Neuronal stem cell (in vitro differentiated cells): ENCODE measurements at regions not wholly inside any gene's neighbourhood (a gene's known extent, or its start where the extent isn't known, plus 50 kb on each side); places are given as distances from the start of the nearest gene placed in this dataset.
A peak's percentile ranks its signal among the peaks of the same experiment; 100 is the strongest.
"Not testable (repeated sequence)": the region's sequence is repeated elsewhere in the genome, so short reads cannot be mapped to it uniquely, and the experiment has no call there.

ENCODE experiments used
- DNase-seq: peaks from one replicate; pipeline ENCODE4 v3.0.0-alpha.2; 2013; ENCODE audit warnings: low spot score
- H2AFZ ChIP-seq: one replicate; pipeline ENCODE4 v1.6.1; 2013; ENCODE audit warnings: mild to moderate bottlenecking, low read length, inconsistent platforms
- H2AK5ac ChIP-seq: 2 replicates; pipeline ENCODE4 v1.6.1; 2013; ENCODE audit warnings: low read depth, mild to moderate bottlenecking, inconsistent platforms, low read length, moderate library complexity, mixed read lengths
- H2BK120ac ChIP-seq: 2 replicates; pipeline ENCODE4 v1.6.1; 2013; ENCODE audit warnings: low read depth, mild to moderate bottlenecking, inconsistent platforms, low read length, moderate library complexity, mixed read lengths
- H2BK12ac ChIP-seq: one replicate; pipeline ENCODE4 v1.6.1; 2013; ENCODE audit warnings: low read length, inconsistent platforms
- H2BK15ac ChIP-seq: 2 replicates; pipeline ENCODE4 v1.6.1; 2013; ENCODE audit warnings: mild to moderate bottlenecking, low read length, inconsistent platforms, mixed read lengths
- H2BK5ac ChIP-seq: one replicate; pipeline ENCODE4 v1.6.1; 2013; ENCODE audit warnings: inconsistent platforms, mild to moderate bottlenecking, low read length, moderate library complexity
- H3K14ac ChIP-seq: one replicate; pipeline ENCODE4 v1.6.1; 2013; ENCODE audit warnings: low read length, inconsistent platforms
- H3K18ac ChIP-seq: 2 replicates; pipeline ENCODE4 v1.6.1; 2013; ENCODE audit warnings: low read length, inconsistent platforms
- H3K23ac ChIP-seq: 2 replicates; pipeline ENCODE4 v1.6.1; 2013; ENCODE audit warnings: low read depth, mild to moderate bottlenecking, mixed read lengths, low read length, inconsistent platforms; ENCODE audit not compliant: poor library complexity
- H3K27ac ChIP-seq: replicated peaks from 3 replicates; pipeline ENCODE4 v1.5.1; 2013; ENCODE audit warnings: low read length, inconsistent platforms
- H3K27me3 ChIP-seq, 3 experiments: 2 replicates each; pipeline ENCODE4 v1.6.1; 2013; ENCODE audit warnings: low read length in 3 of 3, mild to moderate bottlenecking in 2 of 3, inconsistent platforms in 1 of 3, low read depth in 1 of 3, mixed read lengths in 1 of 3, moderate library complexity in 1 of 3; ENCODE audit not compliant: control insufficient read depth in 3 of 3, insufficient read depth in 3 of 3
- H3K36me3 ChIP-seq, 2 donors: replicated peaks in 1 of 2; 2 replicates each; pipeline ENCODE4 v1.6.1; 2013; ENCODE audit warnings: low read length in 2 of 2; ENCODE audit not compliant: control insufficient read depth in 2 of 2, insufficient read depth in 2 of 2
- H3K4ac ChIP-seq: 2 replicates; pipeline ENCODE4 v1.6.1; 2013; ENCODE audit warnings: inconsistent platforms, mild to moderate bottlenecking, low read length, moderate library complexity
- H3K4me1 ChIP-seq, 2 donors: 1 replicate in 1 of 2; 2 replicates in 1 of 2; pipeline ENCODE4 v1.6.1; 2013; ENCODE audit warnings: low read length in 2 of 2, low read depth in 1 of 2; ENCODE audit not compliant: control insufficient read depth in 2 of 2, insufficient read depth in 1 of 2
- H3K4me2 ChIP-seq: one replicate; pipeline ENCODE4 v1.6.1; 2013; ENCODE audit warnings: mild to moderate bottlenecking, low read length, inconsistent platforms; ENCODE audit not compliant: insufficient read depth, poor library complexity, severe bottlenecking
- H3K4me3 ChIP-seq, 2 donors: 2 replicates each; pipeline ENCODE4 v1.5.1; 2013; ENCODE audit warnings: low read length in 2 of 2, mild to moderate bottlenecking in 2 of 2, inconsistent platforms in 1 of 2, moderate library complexity in 1 of 2
- H3K79me1 ChIP-seq: one replicate; pipeline ENCODE4 v1.6.1; 2013; ENCODE audit warnings: low read depth, mild to moderate bottlenecking, inconsistent platforms, low read length, moderate library complexity
- H3K9ac ChIP-seq: one replicate; pipeline ENCODE4 v1.6.1; 2013; ENCODE audit warnings: mild to moderate bottlenecking, low read depth, low read length, inconsistent platforms; ENCODE audit not compliant: poor library complexity
- H3K9me3 ChIP-seq, 2 donors: replicated peaks in 1 of 2; 2 replicates each; pipeline versions ENCODE3 to v1.6.1; 2013; ENCODE audit warnings: low read length in 2 of 2, mild to moderate bottlenecking in 2 of 2, inconsistent platforms in 1 of 2, low read depth in 1 of 2, mixed read lengths in 1 of 2, moderate library complexity in 1 of 2; ENCODE audit not compliant: control insufficient read depth in 2 of 2, insufficient read depth in 1 of 2
- H4K8ac ChIP-seq: one replicate; pipeline ENCODE4 v1.6.1; 2013; ENCODE audit warnings: low read depth, mild to moderate bottlenecking, inconsistent platforms, low read length, moderate library complexity
- H4K91ac ChIP-seq: one replicate; pipeline ENCODE4 v1.6.1; 2013; ENCODE audit warnings: low read length, low read depth, mild to moderate bottlenecking, inconsistent platforms; ENCODE audit not compliant: poor library complexity
- WGBS, 2 donors: extraction: QIAGEN DNeasy Blood & Tissue Kit; methylation state at CpG; one replicate each; pipeline ENCODE4 v1.1.7; 2013; ENCODE audit warnings: missing lambda C conversion rate in 2 of 2, mixed read lengths in 1 of 2; ENCODE audit not compliant: insufficient read length in 2 of 2, insufficient replicate concordance in 1 of 2; ENCODE audit errors: extremely low coverage in 2 of 2; 5-methylcytosine and 5-hydroxymethylcytosine counted together

- not testable (repeated sequence) for H3K27ac ChIP-seq, DNase-seq
These were observed 90.7 kb upstream of the DRD5 start for GRCh38 chr4:9690636-9691237.

DNA sequence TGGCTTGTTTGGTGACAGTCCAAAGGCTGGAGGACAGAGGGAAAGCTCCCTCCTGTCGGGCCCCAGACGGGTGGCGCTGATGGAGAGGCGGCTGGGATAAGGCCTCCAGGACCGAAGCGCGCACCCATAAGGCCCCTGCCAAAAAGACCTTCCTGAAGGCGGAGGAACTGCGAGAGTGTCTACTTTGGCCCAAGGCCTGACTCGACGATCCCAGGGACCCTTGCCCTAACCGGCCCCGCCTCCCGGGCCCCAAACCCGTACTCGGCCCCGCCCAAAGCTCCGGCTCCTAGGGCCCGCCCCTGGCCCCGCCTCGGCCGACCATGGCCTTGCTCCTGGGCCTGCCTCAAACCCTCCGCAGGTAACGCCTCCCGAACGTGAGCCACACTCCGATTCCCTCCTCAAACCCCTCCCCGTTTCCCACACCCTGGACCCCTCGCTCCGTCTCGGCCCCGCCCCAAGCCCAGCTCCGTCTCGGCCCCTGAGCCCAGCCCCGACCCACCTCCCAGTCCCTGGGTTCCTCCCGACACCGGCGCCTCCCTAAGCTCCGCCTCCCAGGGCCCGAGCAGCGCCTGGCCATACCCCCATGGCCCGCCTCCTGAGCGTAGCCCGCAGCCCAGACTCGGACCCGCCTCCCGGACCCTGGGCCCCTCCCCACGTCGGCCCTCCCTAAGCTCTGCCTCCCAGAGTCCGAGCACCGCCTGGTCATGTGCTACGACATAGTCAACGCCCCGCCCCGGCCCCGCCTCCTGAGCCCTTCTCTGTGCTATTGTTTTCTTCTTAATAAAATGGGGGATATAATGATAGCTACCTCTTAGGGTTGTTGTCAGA is 90.0 kb upstream of the DRD5 start:
- Histone ChIP-seq H3K4me3 (peak overlapping the region; percentile 45 to 86), H4K91ac (no peak overlapping the region), H3K36me3 (no peaks in the 10 kb centered on the region), H3K14ac (no peak overlapping the region), H3K27me3 (no peaks in the 10 kb centered on the region), H2AK5ac (no peak overlapping the region), H3K9me3 (no peaks in the 10 kb centered on the region), H2BK12ac (no peak overlapping the region), H3K4ac (no peak overlapping the region), H3K18ac (peak overlapping the region; percentile 48), H2BK15ac (no peak overlapping the region), H3K27ac (no peak overlapping the region), H3K23ac (no peak overlapping the region), H3K4me2 (peak overlapping the region; percentile 58), H3K9ac (no peak overlapping the region), H3K79me1 (no peaks in the 10 kb centered on the region), H3K4me1 (peaks cover 0 to 1% of the 10 kb centered on the region in 2 donors), H2AFZ (peak overlapping the region; percentile 93), H2BK5ac (no peak overlapping the region), H4K8ac (no peak overlapping the region), H2BK120ac (no peak overlapping the region)
- DNase-seq = peak; percentile 88
- WGBS, 2 donors = no CpG with 5 or more reads among the region's 56 CpGs

More at GRCh38 chr4:9690636-9691237, 90.7 kb upstream of the DRD5 start:
- not testable (repeated sequence) for H3K9ac ChIP-seq, H3K9me3 ChIP-seq, H2BK120ac ChIP-seq, H2BK5ac ChIP-seq, H4K91ac ChIP-seq, H3K4me1 ChIP-seq, H2AK5ac ChIP-seq, H2BK12ac ChIP-seq, H3K4ac ChIP-seq, H3K23ac ChIP-seq, H2BK15ac ChIP-seq, H3K79me1 ChIP-seq, H3K36me3 ChIP-seq, H3K27me3 ChIP-seq, H4K8ac ChIP-seq, H3K14ac ChIP-seq
- Histone ChIP-seq H3K18ac (peak overlapping the region; percentile 48), H3K4me3 (peak overlapping the region; percentile 45 to 86), H2AFZ (peak overlapping the region; percentile 93), H3K4me2 (peak overlapping the region; percentile 58)
- WGBS, 2 donors = no CpG with 5 or more reads among the region's 9 CpGs

DNA sequence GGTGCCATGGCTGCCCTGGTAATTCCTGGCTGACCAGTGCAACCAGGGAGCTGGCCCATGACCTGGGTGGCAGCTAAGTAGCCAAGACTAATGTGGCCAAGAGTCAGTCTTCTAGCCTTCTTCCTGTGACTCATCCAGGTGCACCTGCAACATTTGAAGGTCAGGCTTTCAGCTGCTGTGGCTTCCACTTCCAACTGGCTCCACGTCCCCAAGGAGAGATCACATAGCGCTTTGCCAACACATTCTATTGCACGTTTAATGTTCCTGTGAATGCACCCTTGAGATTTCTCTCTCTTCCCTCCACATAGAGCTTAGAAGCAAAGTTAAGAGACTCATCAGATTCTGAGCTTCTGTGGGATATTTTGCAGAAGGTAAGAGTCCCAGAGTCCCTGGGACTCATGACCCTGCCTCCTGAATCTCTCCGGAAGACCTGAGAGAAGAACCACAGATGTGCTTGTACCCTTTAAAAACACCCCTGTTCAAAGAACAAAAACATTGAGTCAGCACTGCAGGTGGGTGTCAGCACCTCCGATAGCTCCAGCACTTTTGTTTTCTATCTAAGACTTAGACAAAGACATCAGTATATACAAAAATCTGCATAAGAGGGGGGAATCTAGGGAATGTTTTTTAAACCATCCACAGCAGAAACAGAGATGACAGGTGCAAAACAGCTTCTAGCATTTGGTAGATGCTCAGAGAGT is 88.5 kb upstream of the DRD5 start:
- not testable (repeated sequence) for H2BK15ac ChIP-seq, H3K4ac ChIP-seq, H3K14ac ChIP-seq, H2BK5ac ChIP-seq, H2BK120ac ChIP-seq, DNase-seq, H3K9me3 ChIP-seq, H2AFZ ChIP-seq, H4K8ac ChIP-seq, H3K4me3 ChIP-seq, H3K23ac ChIP-seq, H3K4me1 ChIP-seq, H2AK5ac ChIP-seq, H3K27ac ChIP-seq, H3K4me2 ChIP-seq, H3K18ac ChIP-seq, H3K9ac ChIP-seq, H2BK12ac ChIP-seq, H3K27me3 ChIP-seq, H4K91ac ChIP-seq, H3K79me1 ChIP-seq, H3K36me3 ChIP-seq
- no CpG with 5 or more reads among the region's 5 CpGs for WGBS, 2 donors

GRCh38 chr4:9694403-9694802 is 87.0 kb upstream of the DRD5 start:
- H3K23ac ChIP-seq, H2BK120ac ChIP-seq, H3K4ac ChIP-seq, H3K79me1 ChIP-seq, H3K27me3 ChIP-seq, H2BK5ac ChIP-seq, H3K9ac ChIP-seq, H3K4me2 ChIP-seq, H4K8ac ChIP-seq, H2BK12ac ChIP-seq, H3K9me3 ChIP-seq, H3K14ac ChIP-seq, H3K27ac ChIP-seq, H3K4me3 ChIP-seq, DNase-seq, H2AK5ac ChIP-seq, H3K4me1 ChIP-seq, H4K91ac ChIP-seq, H2BK15ac ChIP-seq, H2AFZ ChIP-seq, H3K36me3 ChIP-seq: not testable (repeated sequence)
- peak overlapping the region; percentile 28 for H3K18ac ChIP-seq
- WGBS, 2 donors = no CpG with 5 or more reads among the region's 7 CpGs
